NCI-H2171 (cell line): ENCODE measurements at regions not wholly inside any gene's neighbourhood (a gene's known extent, or its start where the extent isn't known, plus 50 kb on each side); places are given as distances from the start of the nearest gene placed in this dataset.

Source experiments
- DNase-seq: peaks from one replicate; lab custom pipeline; 2025; lab: John Stamatoyannopoulos, UW

GRCh38 chr15:70262591-70263274 lies 165.0 kb upstream of the TLE3 start:
- DNase-seq: no peak

- DNase-seq: no peak
Measured at GRCh38 chr15:70262171-70262570, 164.5 kb upstream of the TLE3 start.

GRCh38 chr15:70261083-70261482 lies 163.4 kb upstream of the TLE3 start:
- no peak for DNase-seq

- DNase-seq: no peak
Measured at GRCh38 chr15:70260580-70260979, 162.9 kb upstream of the TLE3 start.

GRCh38 chr15:70259640-70260508 lies 162.2 kb upstream of the TLE3 start:
- no peak for DNase-seq

- peak; percentile 95 for DNase-seq
Measured at GRCh38 chr15:70259028-70259424, 161.3 kb upstream of the TLE3 start.

GRCh38 chr15:70258369-70259027 lies 160.8 kb upstream of the TLE3 start:
- no peak for DNase-seq

- no peak for DNase-seq
Measured at GRCh38 chr15:70257573-70258248, 160.0 kb upstream of the TLE3 start.

GRCh38 chr15:70257047-70257446 lies 159.3 kb upstream of the TLE3 start:
- no peak for DNase-seq

GRCh38 chr15:70254311-70254869 lies 156.7 kb upstream of the TLE3 start:
- DNase-seq: no peak

- no peak for DNase-seq
Measured at GRCh38 chr15:70253461-70254156, 155.9 kb upstream of the TLE3 start.

GRCh38 chr15:70252951-70253320 lies 155.2 kb upstream of the TLE3 start:
- DNase-seq: no peak

- DNase-seq: peak; percentile 86
Measured at GRCh38 chr15:70252056-70252950, 154.6 kb upstream of the TLE3 start.

- DNase-seq: no peak
Measured at GRCh38 chr15:70251246-70251990, 153.7 kb upstream of the TLE3 start.

- DNase-seq: no peak
Measured at GRCh38 chr15:70250208-70251201, 152.8 kb upstream of the TLE3 start.

GRCh38 chr15:70249616-70250015 lies 151.9 kb upstream of the TLE3 start:
- DNase-seq: no peak

GRCh38 chr15:70248116-70249025 lies 150.7 kb upstream of the TLE3 start:
- no peak for DNase-seq
